ENCODE measurements at regions not wholly inside any gene's neighbourhood (a gene's known extent, or its start where the extent isn't known, plus 50 kb on each side); places are given as distances from the start of the nearest gene placed in this dataset.

DNA sequence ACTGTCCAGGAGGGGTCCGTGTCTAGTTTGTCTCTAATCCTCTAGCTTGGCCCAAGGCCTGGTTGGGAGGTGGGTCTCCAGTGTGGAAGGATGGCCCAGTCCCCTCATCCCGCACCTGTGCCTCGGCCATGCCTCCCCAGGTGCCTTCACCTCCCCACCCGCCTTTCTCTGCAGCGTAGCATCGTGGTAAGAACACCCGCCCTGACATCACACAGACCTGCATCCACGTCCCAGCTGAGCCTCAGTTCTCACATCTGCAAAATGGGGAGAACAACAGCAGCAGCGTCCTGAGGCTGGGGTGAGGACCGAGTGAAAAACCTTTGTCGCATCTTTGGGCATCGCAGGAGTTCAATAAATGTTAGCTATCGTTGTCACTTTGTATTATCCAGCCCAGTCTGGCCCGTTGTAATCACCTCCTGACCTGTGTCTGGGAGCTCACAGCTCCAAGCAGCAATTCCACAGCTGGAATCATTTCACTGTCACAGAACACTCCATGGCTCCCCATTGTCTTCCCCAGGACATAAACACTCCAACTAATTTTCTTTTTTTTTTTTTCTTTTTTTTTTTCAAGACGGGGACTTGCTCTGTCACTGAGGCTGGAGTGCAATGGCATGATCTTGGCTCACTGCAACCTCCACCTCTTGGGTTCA is 181.2 kb upstream of the IER5L start (continued):
- TF ChIP-seq CEBPB (IDR thresholded peaks at IDR 0.05; ENCODE audit: low read depth) (no peak), POLR2AphosphoS5 (IDR thresholded peaks at IDR 0.05; ENCODE audit: low read depth, low read length) (no peak), CBX3 (IDR thresholded peaks at IDR 0.05; ENCODE audit: low read depth) (no peak), SP1 (IDR thresholded peaks at IDR 0.05; ENCODE audit: low read depth) (no peak), FOSL1 (IDR thresholded peaks at IDR 0.05; ENCODE audit: low read depth) (no peak)
- TF ChIP-seq, protein P1, sequence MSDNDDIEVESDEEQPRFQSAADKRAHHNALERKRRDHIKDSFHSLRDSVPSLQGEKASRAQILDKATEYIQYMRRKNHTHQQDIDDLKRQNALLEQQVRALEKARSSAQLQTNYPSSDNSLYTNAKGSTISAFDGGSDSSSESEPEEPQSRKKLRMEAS (IDR thresholded peaks at IDR 0.05), result no peak

DNA sequence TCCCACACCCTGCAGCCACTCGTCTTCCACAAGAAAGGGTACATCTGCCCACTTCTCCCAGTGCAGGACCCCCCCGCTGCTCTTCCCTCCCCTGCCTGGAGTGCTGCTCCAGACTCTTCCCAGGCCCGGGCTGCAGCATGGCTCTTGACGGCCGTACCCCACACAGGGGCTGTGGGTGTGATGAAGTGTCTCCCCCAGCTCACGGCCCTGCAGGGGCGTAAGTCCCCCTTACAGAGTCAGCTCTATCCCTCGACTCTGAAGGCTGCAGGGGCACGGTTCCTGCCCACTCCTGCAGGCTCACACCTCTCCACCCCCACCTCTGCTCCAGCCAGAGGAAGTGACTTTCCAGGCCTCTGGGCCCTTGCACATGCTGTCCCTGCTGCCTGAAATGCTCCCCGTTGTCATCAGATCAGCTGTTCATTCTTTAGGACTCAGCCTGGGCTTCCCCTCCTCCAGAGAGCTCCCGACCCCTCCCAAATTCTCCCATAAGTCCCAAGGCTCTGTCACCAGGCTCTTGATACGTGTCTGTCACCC is 180.6 kb upstream of the IER5L start:
- H3K27me3 ChIP-seq (ENCODE audit: insufficient read depth, low read length), result no peaks in the 10 kb centered on the region
- ChIA-PET POLR2A (interaction anchor here (1.4 kb wide), 1 partner anchor 180 kb away, joined by 3 read pairs; the partner anchor contains the start of gene IER5L), CTCF (no interaction called here), RAD21 (ENCODE audit: low non-redundant PET in 1 of 2, low total read pairs in 2 of 2, uncharacterized antibody in 2 of 2, unreplicated experiment in 2 of 2) (no interaction called here)
- H4K20me1 ChIP-seq (ENCODE audit: insufficient read depth), result no peaks in the 10 kb centered on the region
- no peak overlapping the region for H3K4me2 ChIP-seq (ENCODE audit: low read length)
- no peak overlapping the region for H2AFZ ChIP-seq (ENCODE audit: low read depth, low read length, poor library complexity, severe bottlenecking)
- H3K36me3 ChIP-seq (ENCODE audit: control insufficient read depth in 1 of 2, insufficient read depth in 2 of 2, low read length in 2 of 2), result no peaks in the 10 kb centered on the region
- H3K4me1 ChIP-seq (ENCODE audit: control insufficient read depth in 1 of 2, insufficient read depth in 2 of 2, low read length in 2 of 2), result peaks cover 9 to 28% of the 10 kb centered on the region in 2 experiments; a peak in 3 of 4 replicates
- H3K79me2 ChIP-seq (ENCODE audit: insufficient read depth, low read length), result no peaks in the 10 kb centered on the region
- no peaks in the 10 kb centered on the region for H3K9me2 ChIP-seq (ENCODE audit: insufficient read depth)
- intact Hi-C loops (cut with micrococcal nuclease), result no loop called here
- TF ChIP-seq POLR2A (IDR thresholded peaks at IDR 0.05; ENCODE audit: borderline replicate concordance, extremely low read depth, insufficient read depth, insufficient read length) (no peak), SP1 (IDR thresholded peaks at IDR 0.05; ENCODE audit: low read depth) (no peak), RAD21 (IDR thresholded peaks at IDR 0.05; ENCODE audit: low read depth) (no peak), SIN3A (IDR thresholded peaks at IDR 0.05; ENCODE audit: low read depth) (no peak), ELF1 (IDR thresholded peaks at IDR 0.05; ENCODE audit: borderline replicate concordance, low read depth) (no peak), FOSL1 (IDR thresholded peaks at IDR 0.05; ENCODE audit: low read depth) (no peak), POLR2AphosphoS5 (IDR thresholded peaks at IDR 0.05; ENCODE audit: low read depth, low read length) (no peak), ZFX (IDR thresholded peaks at IDR 0.05) (no peak), YY1 (IDR thresholded peaks at IDR 0.05; ENCODE audit: extremely low read depth, insufficient replicate concordance, low read depth, low read length) (no peak), EGR1 (IDR thresholded peaks at IDR 0.05; ENCODE audit: low read depth) (no peak), EZH2 (IDR thresholded peaks at IDR 0.05) (no peak), CEBPB (IDR thresholded peaks at IDR 0.05; ENCODE audit: low read depth) (no peak), JUND (IDR thresholded peaks at IDR 0.05) (no peak), TCF7L2 (IDR thresholded peaks at IDR 0.05; ENCODE audit: borderline replicate concordance, extremely low read depth, insufficient read depth, insufficient read length) (no peak)
- TF ChIP-seq, protein P1 (IDR thresholded peaks at IDR 0.05), result no peak
- TF ChIP-seq, protein P2, sequence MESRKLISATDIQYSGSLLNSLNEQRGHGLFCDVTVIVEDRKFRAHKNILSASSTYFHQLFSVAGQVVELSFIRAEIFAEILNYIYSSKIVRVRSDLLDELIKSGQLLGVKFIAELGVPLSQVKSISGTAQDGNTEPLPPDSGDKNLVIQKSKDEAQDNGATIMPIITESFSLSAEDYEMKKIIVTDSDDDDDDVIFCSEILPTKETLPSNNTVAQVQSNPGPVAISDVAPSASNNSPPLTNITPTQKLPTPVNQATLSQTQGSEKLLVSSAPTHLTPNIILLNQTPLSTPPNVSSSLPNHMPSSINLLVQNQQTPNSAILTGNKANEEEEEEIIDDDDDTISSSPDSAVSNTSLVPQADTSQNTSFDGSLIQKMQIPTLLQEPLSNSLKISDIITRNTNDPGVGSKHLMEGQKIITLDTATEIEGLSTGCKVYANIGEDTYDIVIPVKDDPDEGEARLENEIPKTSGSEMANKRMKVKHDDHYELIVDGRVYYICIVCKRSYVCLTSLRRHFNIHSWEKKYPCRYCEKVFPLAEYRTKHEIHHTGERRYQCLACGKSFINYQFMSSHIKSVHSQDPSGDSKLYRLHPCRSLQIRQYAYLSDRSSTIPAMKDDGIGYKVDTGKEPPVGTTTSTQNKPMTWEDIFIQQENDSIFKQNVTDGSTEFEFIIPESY (IDR thresholded peaks at IDR 0.05; ENCODE audit: extremely low read depth, insufficient replicate concordance, low read length), result no peak
- TF ChIP-seq, protein P3, sequence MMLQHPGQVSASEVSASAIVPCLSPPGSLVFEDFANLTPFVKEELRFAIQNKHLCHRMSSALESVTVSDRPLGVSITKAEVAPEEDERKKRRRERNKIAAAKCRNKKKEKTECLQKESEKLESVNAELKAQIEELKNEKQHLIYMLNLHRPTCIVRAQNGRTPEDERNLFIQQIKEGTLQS (IDR thresholded peaks at IDR 0.05), result no peak
- H3K27ac ChIP-seq (ENCODE audit: low read depth, low read length), result no peak overlapping the region; the same call in 1 of the 2 replicates
- no peak overlapping the region for H3K9ac ChIP-seq (ENCODE audit: low read length)
- ATAC-seq (peak; percentile 21; the same call in 1 of the 2 replicates), DNase-seq (ENCODE audit: low read depth, low spot score) (no peak)
- no TSS peak for BruUV-seq (replicated peaks)
- H3K4me3 ChIP-seq (replicated peaks in 1 of 2; ENCODE audit: low read depth in 1 of 2, low read length in 2 of 2), result no peak overlapping the region
- no peaks in the 10 kb centered on the region for H3K9me3 ChIP-seq (ENCODE audit: control insufficient read depth in 1 of 2, insufficient read depth in 1 of 2, low read depth in 1 of 2, low read length in 2 of 2)
